K562 (cell line): ENCODE measurements at regions not wholly inside any gene's neighbourhood (a gene's known extent, or its start where the extent isn't known, plus 50 kb on each side); places are given as distances from the start of the nearest gene placed in this dataset.

Source experiments
- ATAC-seq: fragments of 200-7000 bp; cut with Tn5 transposase; 3 replicates; pipeline ENCODE4 v1.9.1; 2020; ENCODE audit warnings: moderate library complexity
- BruUV-seq: library from RNA; stranded (reverse); fragments of 400-500 nt; replicated peaks from 2 replicates; lab custom pipeline; 2021; lab: Mats Ljungman, UMichigan
- CTCF ChIA-PET: fragments of 300-600 bp; formaldehyde crosslinking; extraction: SDS; loops from one replicate; lab custom pipeline; 2021; ENCODE audit warnings: low intra/inter-chr PET ratio; lab: Yijun Ruan, JAX
- POLR2A ChIA-PET: fragments of 300-600, 350-650 bp; sonication (Branson Sonifier 250); formaldehyde crosslinking; extraction: SDS; loops from one replicate; lab custom pipeline; 2021; ENCODE audit warnings: antibody characterized with exemption, inconsistent platforms; lab: Yijun Ruan, JAX
- DNase-seq, 4 experiments: peaks; one replicate each; pipeline versions ENCODE4 v3.0.0 to v3.0.0-alpha.2; 2011 to 2018; ENCODE audit warnings: low spot score in 3 of 4, mixed read lengths in 3 of 4; ENCODE audit errors: extremely low read depth in 1 of 4
- FAIRE-seq: peaks from 2 replicates; lab custom pipeline; 2011; peaks lifted over from hg19 to GRCh38; lab: Jason Lieb, UNC
- H2AFZ ChIP-seq: 2 replicates; pipeline ENCODE4 v1.6.0; 2011; ENCODE audit warnings: low read depth, low read length, control low read depth, inconsistent platforms
- H3K27ac ChIP-seq: fragments of 200-600 bp; 3 replicates; pipeline ENCODE4 v1.8.0; 2011; ENCODE audit warnings: low read depth, mild to moderate bottlenecking, control low read depth, inconsistent platforms, low read length, moderate library complexity, mixed read lengths; ENCODE audit errors: extremely low read depth
- H3K27me3 ChIP-seq, 2 experiments: fragments of 300-600 bp in 1 of 2; 2 replicates in 1 of 2; 3 replicates in 1 of 2; pipeline versions ENCODE4 v1.6.0 to v1.8.0; 2011; ENCODE audit warnings: inconsistent platforms in 2 of 2, low read length in 2 of 2, mild to moderate bottlenecking in 1 of 2, mixed read lengths in 1 of 2, moderate library complexity in 1 of 2; ENCODE audit not compliant: control insufficient read depth in 2 of 2, insufficient read depth in 2 of 2
- H3K36me3 ChIP-seq: fragments of 300-600 bp; 3 replicates; pipeline ENCODE4 v1.8.0; 2011; ENCODE audit warnings: mild to moderate bottlenecking, low read length, inconsistent platforms; ENCODE audit not compliant: control insufficient read depth, insufficient read depth
- H3K4me1 ChIP-seq, 2 experiments: fragments of 200-600 bp in 1 of 2; replicated peaks in 1 of 2; 2 replicates in 1 of 2; 3 replicates in 1 of 2; pipeline versions ENCODE4 v1.5.1 to v1.8.0; 2011; ENCODE audit warnings: inconsistent platforms in 2 of 2, low read length in 2 of 2, mild to moderate bottlenecking in 1 of 2, mixed read lengths in 1 of 2, moderate library complexity in 1 of 2; ENCODE audit not compliant: control insufficient read depth in 2 of 2, insufficient read depth in 2 of 2
- H3K4me2 ChIP-seq: 2 replicates; pipeline ENCODE4 v1.6.1; 2011; ENCODE audit warnings: low read length, control low read depth, inconsistent platforms, mixed read lengths; ENCODE audit not compliant: insufficient read depth
- H3K4me3 ChIP-seq: fragments of 200-600 bp; sonication (generic), shearing (Covaris generic); 2 replicates; pipeline ENCODE4 v1.5.1; 2016; ENCODE audit warnings: control low read depth, inconsistent platforms
- H3K79me2 ChIP-seq: fragments of 200-600 bp; 3 replicates; pipeline ENCODE4 v1.8.0; 2011; ENCODE audit warnings: low read length, inconsistent platforms; ENCODE audit not compliant: control insufficient read depth, insufficient read depth
- H3K9ac ChIP-seq, 2 experiments: 2 replicates each; pipeline versions ENCODE4 v1.6.0 to v1.6.1; 2011; ENCODE audit warnings: low read depth in 2 of 2, low read length in 2 of 2, control low read depth in 1 of 2, inconsistent platforms in 1 of 2, mild to moderate bottlenecking in 1 of 2, mixed read lengths in 1 of 2; ENCODE audit not compliant: insufficient read depth in 1 of 2
- H3K9me1 ChIP-seq: one replicate; pipeline ENCODE4 v1.6.0; 2011; ENCODE audit warnings: inconsistent platforms, mild to moderate bottlenecking, low read length, moderate library complexity; ENCODE audit not compliant: control insufficient read depth, insufficient read depth
- H3K9me3 ChIP-seq: replicated peaks from 2 replicates; pipeline ENCODE4 v1.5.1; 2011; ENCODE audit warnings: low read depth, low read length, inconsistent platforms; ENCODE audit not compliant: control insufficient read depth, insufficient read depth
- H4K20me1 ChIP-seq: replicated peaks from 2 replicates; pipeline ENCODE4 v1.6.1; 2011; ENCODE audit warnings: low read length, inconsistent platforms, mixed read lengths; ENCODE audit not compliant: control insufficient read depth, insufficient read depth
- CBX2 ChIP-seq: fragments of 200-600 bp; sonication (generic); IDR thresholded peaks from one replicate; pipeline ENCODE4 v1.6.1; 2012; ENCODE audit warnings: mild to moderate bottlenecking, low read length, inconsistent platforms; ENCODE audit not compliant: insufficient read depth, poor library complexity, severe bottlenecking
- CXXC5 ChIP-seq: fragments of 250-450 bp; sonication (Bioruptor Pico); IDR thresholded peaks from 2 replicates; pipeline ENCODE4 v1.8.0; 2022; ENCODE audit warnings: inconsistent platforms, mild to moderate bottlenecking, moderate library complexity
- EP300 ChIP-seq: IDR thresholded peaks from 2 replicates; pipeline ENCODE4 v1.6.1; 2012; ENCODE audit warnings: low read length, improper control_type of control experiment
- GTF2E2 ChIP-seq: fragments of 200-800 bp; sonication (Bioruptor generic); IDR thresholded peaks from 2 replicates; pipeline ENCODE4 v1.6.1; 2016; ENCODE audit warnings: missing genetic modification characterization, missing compliant biosample characterization
- IFI16 ChIP-seq: fragments of 250-450 bp; sonication (Bioruptor Pico); IDR thresholded peaks from 2 replicates; pipeline ENCODE4 v2.1.2; 2022; ENCODE audit warnings: mild to moderate bottlenecking, inconsistent platforms
- MTA3 ChIP-seq: fragments of 450-650 bp; formaldehyde crosslinking; IDR thresholded peaks from 2 replicates; pipeline ENCODE4 v1.6.1; 2017; ENCODE audit warnings: mild to moderate bottlenecking, borderline replicate concordance
- NELFE ChIP-seq: IDR thresholded peaks from 2 replicates; pipeline ENCODE4 v1.6.1; 2011; ENCODE audit warnings: mild to moderate bottlenecking; ENCODE audit not compliant: insufficient read depth, insufficient read length
- RBM39 ChIP-seq: fragments of 200-400 bp; formaldehyde crosslinking; optimal IDR thresholded peaks from 2 replicates; pipeline ENCODE3; 2018; ENCODE audit warnings: low read depth, low read length
- SP1 ChIP-seq: sonication (generic); formaldehyde crosslinking; IDR thresholded peaks from 2 replicates; pipeline ENCODE4 v1.8.1; 2022; ENCODE audit warnings: mild to moderate bottlenecking, missing genetic modification reagents
- TARDBP ChIP-seq: fragments of 450-650 bp; IDR thresholded peaks from 2 replicates; pipeline ENCODE4 v1.6.1; 2016
- TRIM24 ChIP-seq, 2 experiments: fragments of 450-650 bp; IDR thresholded peaks; 2 replicates each; pipeline ENCODE4 v1.6.1; 2016
- WHSC1 ChIP-seq: IDR thresholded peaks from one replicate; pipeline ENCODE4 v1.6.1; 2012; ENCODE audit warnings: low read length, control low read depth, inconsistent platforms
- XRCC3 ChIP-seq: fragments of 450-650 bp; IDR thresholded peaks from 2 replicates; pipeline ENCODE4 v1.6.1; 2017; ENCODE audit warnings: mild to moderate bottlenecking, moderate library complexity
- ZC3H4 ChIP-seq: sonication (generic); formaldehyde crosslinking; IDR thresholded peaks from 2 replicates; pipeline ENCODE4 v1.9.0; 2021; ENCODE audit warnings: missing genetic modification reagents, borderline replicate concordance
- ZNF134 ChIP-seq: fragments of 250-450 bp; sonication (Bioruptor Pico); conservative IDR thresholded peaks from 2 replicates; pipeline ENCODE4 v1.4.0; 2020
- ZNF75A ChIP-seq: fragments of 450-650 bp; formaldehyde crosslinking; IDR thresholded peaks from 2 replicates; pipeline ENCODE4 v1.4.0; 2020; ENCODE audit warnings: mild to moderate bottlenecking
- WGBS: fragments of 100-300 bp; shearing (Covaris generic); methylation state at CpG from one replicate; pipeline ENCODE4 v1.1.6; 2016; ENCODE audit warnings: low coverage, mixed read lengths; ENCODE audit not compliant: insufficient coverage; ENCODE audit errors: missing lambda C conversion rate; 5-methylcytosine and 5-hydroxymethylcytosine counted together
- in situ Hi-C: fragments of 300-500 bp; cut with MboI; formaldehyde crosslinking; loops from 4 replicates; pipeline ENCODE4 v1.15.0; 2018; ENCODE audit warnings: inconsistent platforms, mixed read lengths
- intact Hi-C: fragments of 100-400 bp; cut with micrococcal nuclease; formaldehyde crosslinking; loops from 2 replicates; pipeline ENCODE4 v1.14.2; 2022
- TF ChIP-seq, protein P1 (sequence below): IDR thresholded peaks from 2 replicates; pipeline ENCODE4 v1.6.1; 2014; ENCODE audit warnings: antibody characterized with exemption
- TF ChIP-seq, protein P2 (sequence below): fragments of 450-650 bp; formaldehyde crosslinking; IDR thresholded peaks from 2 replicates; pipeline ENCODE4 v1.4.0; 2020; ENCODE audit warnings: mild to moderate bottlenecking, moderate library complexity

- no peak for TF ChIP-seq MTA3
- no peak for TF ChIP-seq IFI16 (CRISPR knock-in tag)
Measured at GRCh38 chr19:29121684-29122083, 91.3 kb downstream of the UQCRFS1 start (continued).

DNA sequence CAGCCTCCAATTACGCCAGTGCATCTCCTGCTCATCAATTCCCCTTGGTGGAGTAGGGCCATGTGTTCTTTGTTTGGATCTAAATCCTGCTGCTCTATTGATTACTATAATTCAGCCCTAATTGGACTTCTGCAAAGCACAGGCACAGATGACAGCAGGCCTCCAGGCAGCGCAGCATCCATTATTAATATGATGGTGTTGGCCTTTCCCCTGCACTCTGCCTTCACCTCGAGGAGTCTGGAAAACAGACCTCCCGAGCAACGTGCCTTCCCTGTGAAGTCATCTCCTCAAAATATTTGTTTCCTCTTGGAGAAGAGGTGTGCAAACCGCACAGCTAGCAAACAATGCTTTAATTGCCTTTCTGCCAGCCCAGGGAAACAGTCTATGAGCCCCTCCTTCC lies 92.5 kb downstream of the UQCRFS1 start:
- Histone ChIP-seq H3K9ac (no peak overlapping the region), H3K4me2 (no peak overlapping the region), H3K36me3 (no peaks in the 10 kb centered on the region), H3K27me3 (no peaks in the 10 kb centered on the region; a peak in 1 of 5 replicates), H3K79me2 (no peaks in the 10 kb centered on the region), H2AFZ (no peak overlapping the region), H4K20me1 (no peaks in the 10 kb centered on the region), H3K27ac (no peak overlapping the region), H3K4me3 (no peak overlapping the region), H3K9me1 (no peaks in the 10 kb centered on the region), H3K4me1 (no peaks in the 10 kb centered on the region), H3K9me3 (no peaks in the 10 kb centered on the region)
- ChIA-PET POLR2A (no interaction called here), CTCF (no interaction called here)
- intact Hi-C loops (no loop called here), in situ Hi-C loops (no loop called here)
- BruUV-seq: no TSS peak
- DNase-seq: no peak
- ATAC-seq: no peak
- no peak for FAIRE-seq
- TF ChIP-seq WHSC1: no peak
- TF ChIP-seq, protein P1, sequence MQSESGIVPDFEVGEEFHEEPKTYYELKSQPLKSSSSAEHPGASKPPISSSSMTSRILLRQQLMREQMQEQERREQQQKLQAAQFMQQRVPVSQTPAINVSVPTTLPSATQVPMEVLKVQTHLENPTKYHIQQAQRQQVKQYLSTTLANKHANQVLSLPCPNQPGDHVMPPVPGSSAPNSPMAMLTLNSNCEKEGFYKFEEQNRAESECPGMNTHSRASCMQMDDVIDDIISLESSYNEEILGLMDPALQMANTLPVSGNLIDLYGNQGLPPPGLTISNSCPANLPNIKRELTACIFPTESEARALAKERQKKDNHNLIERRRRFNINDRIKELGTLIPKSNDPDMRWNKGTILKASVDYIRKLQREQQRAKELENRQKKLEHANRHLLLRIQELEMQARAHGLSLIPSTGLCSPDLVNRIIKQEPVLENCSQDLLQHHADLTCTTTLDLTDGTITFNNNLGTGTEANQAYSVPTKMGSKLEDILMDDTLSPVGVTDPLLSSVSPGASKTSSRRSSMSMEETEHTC: no peak
- no peak for TF ChIP-seq CXXC5 (CRISPR knock-in tag)
- no peak for TF ChIP-seq RBM39
- TF ChIP-seq TARDBP: no peak
- TF ChIP-seq ZC3H4 (CRISPR knock-in tag): no peak
- TF ChIP-seq NELFE: no peak
- TF ChIP-seq, protein P2, sequence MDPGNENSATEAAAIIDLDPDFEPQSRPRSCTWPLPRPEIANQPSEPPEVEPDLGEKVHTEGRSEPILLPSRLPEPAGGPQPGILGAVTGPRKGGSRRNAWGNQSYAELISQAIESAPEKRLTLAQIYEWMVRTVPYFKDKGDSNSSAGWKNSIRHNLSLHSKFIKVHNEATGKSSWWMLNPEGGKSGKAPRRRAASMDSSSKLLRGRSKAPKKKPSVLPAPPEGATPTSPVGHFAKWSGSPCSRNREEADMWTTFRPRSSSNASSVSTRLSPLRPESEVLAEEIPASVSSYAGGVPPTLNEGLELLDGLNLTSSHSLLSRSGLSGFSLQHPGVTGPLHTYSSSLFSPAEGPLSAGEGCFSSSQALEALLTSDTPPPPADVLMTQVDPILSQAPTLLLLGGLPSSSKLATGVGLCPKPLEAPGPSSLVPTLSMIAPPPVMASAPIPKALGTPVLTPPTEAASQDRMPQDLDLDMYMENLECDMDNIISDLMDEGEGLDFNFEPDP (CRISPR knock-in tag): no peak
- no peak for TF ChIP-seq XRCC3
- TF ChIP-seq TRIM24 (IDR thresholded peaks at IDR 0.05): no peak
- no peak for TF ChIP-seq CBX2
- no peak for TF ChIP-seq ZNF75A
- TF ChIP-seq EP300: no peak
- no peak for TF ChIP-seq SP1 (CRISPR knock-in tag)
- no peak for TF ChIP-seq GTF2E2 (tag)
- TF ChIP-seq ZNF134 (CRISPR knock-in tag): no peak
- WGBS: 0% methylated on average over 6 of the region's 6 CpGs
